Pancreas (tissue), 10 donors: ENCODE measurements at regions not wholly inside any gene's neighbourhood (a gene's known extent, or its start where the extent isn't known, plus 50 kb on each side); places are given as distances from the start of the nearest gene placed in this dataset.

Experiments used
- ATAC-seq, 4 donors: fragments of 200-7000 bp; cut with Tn5 transposase; one replicate each; pipeline versions ENCODE4 v1.8.0 to v1.9.1; 2020; ENCODE audit warnings: mild to moderate bottlenecking in 4 of 4, moderate library complexity in 4 of 4
- DNase-seq, 6 donors: peaks; one replicate each; pipeline ENCODE4 v3.0.0-alpha.2; 2020
- FAIRE-seq: peaks from 2 replicates; lab custom pipeline; 2012; peaks lifted over from hg19 to GRCh38; lab: Jason Lieb, UNC
- H3K27ac ChIP-seq, 4 donors: fragments of 200-600 bp; sonication (generic); 1 replicate in 3 of 4; 2 replicates in 1 of 4; pipeline versions ENCODE4 v1.5.0 to v1.8.0; 2020
- H3K27me3 ChIP-seq, 4 donors: fragments of 200-600 bp; one replicate each; pipeline ENCODE4 v1.8.0; 2021
- H3K36me3 ChIP-seq, 3 donors: fragments of 200-600 bp; sonication (generic) in 1 of 3; one replicate each; pipeline versions ENCODE4 v1.5.0 to v1.8.0; 2020 to 2021
- H3K4me1 ChIP-seq, 3 donors: fragments of 200-600 bp; one replicate each; pipeline ENCODE4 v1.8.0; 2021
- H3K4me3 ChIP-seq, 4 donors: fragments of 200-600 bp; sonication (generic) in 2 of 4; one replicate each; pipeline versions ENCODE4 v1.5.0 to v1.8.0; 2020 to 2021
- H3K9me3 ChIP-seq, 4 donors: fragments of 200-600 bp; one replicate each; pipeline ENCODE4 v1.8.0; 2021
- WGBS, 2 donors: extraction: QIAGEN DNeasy Blood & Tissue Kit; methylation state at CpG; one replicate each; pipeline ENCODE4 v1.1.7; 2013; 5-methylcytosine and 5-hydroxymethylcytosine counted together
- intact Hi-C, 3 donors: fragments of 100-400 bp; cut with DNase I; formaldehyde crosslinking; loops; one replicate each; pipeline versions ENCODE4 v1.11.1 to v1.14.2; 2022
- TF ChIP-seq, protein P1 (sequence below), 4 donors: fragments of 200-600 bp; sonication (generic) in 3 of 4; IDR thresholded peaks; one replicate each; pipeline versions ENCODE4 v1.5.0 to v1.8.0; 2021; ENCODE audit warnings: antibody characterized with exemption in 4 of 4
- donor health status: healthy with polysubstance abuse.
- donor health status: DM: no; HTN: no; CAD: no; lungs with moderate emphysema.
- donor health status: DM: no; HTN: no; CAD: no.
- donor health status: control.
- donor health status: control.
- donor health status: Bipolar disorder and iron deficiency.
- donor health status: DM: yes; HTN: yes; CAD: no.
- donor health status: DM: no; HTN: no; CAD: no.
- donor health status: DM: no; HTN: no; CAD: no.
- donor health status: DM: yes; HTN: yes; CAD: no.

DNA sequence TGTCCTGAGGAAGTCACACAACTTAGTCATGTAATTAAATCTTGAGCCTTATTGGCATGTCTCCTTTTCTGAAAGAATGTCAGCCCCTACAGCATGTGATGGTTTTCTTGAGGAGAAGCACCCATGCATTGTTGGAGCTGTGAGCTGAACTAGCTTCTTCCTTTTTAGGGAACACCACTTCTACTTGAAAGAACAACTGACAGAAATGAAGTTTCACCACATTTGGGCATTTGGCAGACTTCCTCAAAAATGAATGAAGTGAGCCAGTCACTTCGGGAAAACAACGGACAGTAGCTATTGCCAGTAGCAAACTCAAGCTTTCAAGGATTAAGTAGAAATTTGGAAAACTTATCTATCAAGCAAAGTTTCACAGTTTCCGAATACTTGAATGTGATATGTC is 1351.3 kb downstream of the EFNB2 start:
- Histone ChIP-seq H3K9me3 (no peaks in the 10 kb centered on the region), H3K36me3 (no peaks in the 10 kb centered on the region), H3K27me3 (no peaks in the 10 kb centered on the region), H3K4me3 (no peak overlapping the region), H3K27ac (no peak overlapping the region), H3K4me1 (no peaks in the 10 kb centered on the region)
- ATAC-seq, result no peak
- intact Hi-C loops, result no loop called here
- no peak for DNase-seq
- TF ChIP-seq, protein P1, sequence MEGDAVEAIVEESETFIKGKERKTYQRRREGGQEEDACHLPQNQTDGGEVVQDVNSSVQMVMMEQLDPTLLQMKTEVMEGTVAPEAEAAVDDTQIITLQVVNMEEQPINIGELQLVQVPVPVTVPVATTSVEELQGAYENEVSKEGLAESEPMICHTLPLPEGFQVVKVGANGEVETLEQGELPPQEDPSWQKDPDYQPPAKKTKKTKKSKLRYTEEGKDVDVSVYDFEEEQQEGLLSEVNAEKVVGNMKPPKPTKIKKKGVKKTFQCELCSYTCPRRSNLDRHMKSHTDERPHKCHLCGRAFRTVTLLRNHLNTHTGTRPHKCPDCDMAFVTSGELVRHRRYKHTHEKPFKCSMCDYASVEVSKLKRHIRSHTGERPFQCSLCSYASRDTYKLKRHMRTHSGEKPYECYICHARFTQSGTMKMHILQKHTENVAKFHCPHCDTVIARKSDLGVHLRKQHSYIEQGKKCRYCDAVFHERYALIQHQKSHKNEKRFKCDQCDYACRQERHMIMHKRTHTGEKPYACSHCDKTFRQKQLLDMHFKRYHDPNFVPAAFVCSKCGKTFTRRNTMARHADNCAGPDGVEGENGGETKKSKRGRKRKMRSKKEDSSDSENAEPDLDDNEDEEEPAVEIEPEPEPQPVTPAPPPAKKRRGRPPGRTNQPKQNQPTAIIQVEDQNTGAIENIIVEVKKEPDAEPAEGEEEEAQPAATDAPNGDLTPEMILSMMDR (IDR thresholded peaks at IDR 0.05), result no peak
- no peak for FAIRE-seq
- WGBS, 2 donors, result 45 to 59% methylated on average over 3 of the region's 3 CpGs

DNA sequence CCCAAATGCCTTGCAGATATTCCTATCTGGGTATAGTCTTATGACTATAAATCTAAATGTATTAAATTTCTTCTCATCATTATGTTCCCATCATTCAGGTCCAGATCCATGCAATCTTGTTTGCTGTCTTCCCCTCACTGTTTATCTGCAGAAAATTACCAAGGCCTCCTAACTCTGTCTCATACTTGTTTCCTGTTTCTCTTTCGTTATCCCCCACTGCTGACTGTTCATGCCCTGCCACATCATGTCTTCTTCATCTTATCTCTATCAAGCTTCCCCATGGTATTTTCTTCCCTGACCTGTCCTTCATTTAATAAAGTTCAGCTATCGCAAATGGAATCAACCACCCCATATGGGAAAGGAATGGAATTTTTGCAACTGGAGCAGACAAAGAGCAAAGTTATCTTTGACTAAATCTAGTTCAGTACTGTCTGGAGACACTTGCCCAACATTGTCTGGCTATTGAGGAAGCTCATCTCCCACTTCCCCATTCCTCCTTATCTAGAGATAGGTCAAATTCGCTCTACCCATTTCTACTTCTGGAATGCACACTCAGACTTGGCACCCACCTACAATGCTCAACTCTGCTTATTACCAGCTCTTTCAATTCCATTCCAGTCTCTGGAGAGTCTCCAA is 1358.1 kb downstream of the EFNB2 start:
- Histone ChIP-seq H3K4me3 (no peak overlapping the region), H3K4me1 (no peaks in the 10 kb centered on the region), H3K9me3 (no peaks in the 10 kb centered on the region), H3K27ac (no peak overlapping the region), H3K27me3 (no peaks in the 10 kb centered on the region), H3K36me3 (no peaks in the 10 kb centered on the region)
- 69 to 80% methylated on average over 3 of the region's 3 CpGs for WGBS, 2 donors
- DNase-seq, result no peak
- intact Hi-C loops, result no loop called here
- TF ChIP-seq, protein P1 (IDR thresholded peaks at IDR 0.05), result no peak
- ATAC-seq, result peak in 1 of 4 donors; percentile 43
- no peak for FAIRE-seq

DNA sequence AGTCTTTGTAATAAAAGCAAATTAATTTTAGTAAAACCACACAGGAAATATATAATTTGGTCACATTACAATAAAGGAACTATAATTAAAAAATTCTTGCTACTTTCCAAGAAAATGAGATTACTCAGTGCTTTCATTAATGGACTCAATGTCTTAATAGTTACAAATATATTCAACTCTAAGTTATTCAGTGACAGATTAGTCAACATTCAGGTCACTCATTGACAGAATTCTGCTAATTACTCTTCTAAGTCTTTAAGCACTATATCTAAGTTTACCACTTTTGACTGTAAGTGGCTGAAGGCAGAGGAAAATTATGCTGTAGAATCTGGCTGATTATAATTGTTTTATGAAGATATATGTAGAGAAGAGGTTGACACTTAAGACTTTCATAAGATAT is 1365.0 kb downstream of the EFNB2 start:
- intact Hi-C loops, result no loop called here
- TF ChIP-seq, protein P1 (IDR thresholded peaks at IDR 0.05), result no peak
- DNase-seq (no peak), FAIRE-seq (no peak), ATAC-seq (no peak)
- no peaks in the 10 kb centered on the region for H3K9me3 ChIP-seq
- H3K36me3 ChIP-seq, result no peaks in the 10 kb centered on the region
- H3K4me3 ChIP-seq, result no peak overlapping the region
- no peak overlapping the region for H3K27ac ChIP-seq
- H3K4me1 ChIP-seq, result no peaks in the 10 kb centered on the region
- H3K27me3 ChIP-seq, result no peaks in the 10 kb centered on the region

DNA sequence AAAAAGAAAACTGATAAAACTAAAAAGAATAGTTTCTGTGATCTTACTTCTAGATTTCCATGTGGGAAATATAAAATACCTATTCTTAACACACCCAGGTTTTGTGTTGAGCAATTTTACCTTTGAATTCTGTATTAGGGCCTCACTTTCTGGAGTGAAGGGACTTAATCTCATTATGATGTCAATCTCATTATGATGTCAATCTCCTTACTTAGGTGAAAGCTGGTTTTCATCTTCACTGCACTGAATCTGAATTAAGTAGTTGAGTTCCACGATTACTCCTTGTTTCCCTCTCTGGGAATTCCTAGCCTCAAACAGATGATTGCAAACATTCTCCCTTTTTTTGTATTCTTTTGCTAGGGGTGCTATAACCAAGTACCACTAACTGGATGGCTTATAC is 1367.2 kb downstream of the EFNB2 start:
- ATAC-seq, result no peak
- TF ChIP-seq, protein P1 (IDR thresholded peaks at IDR 0.05), result no peak
- no peak overlapping the region for H3K4me3 ChIP-seq
- intact Hi-C loops, result no loop called here
- no peak for DNase-seq
- no peak for FAIRE-seq
- H3K36me3 ChIP-seq, result no peaks in the 10 kb centered on the region
- no peaks in the 10 kb centered on the region for H3K27me3 ChIP-seq
- no peaks in the 10 kb centered on the region for H3K4me1 ChIP-seq
- H3K27ac ChIP-seq, result no peak overlapping the region
- 39 to 52% methylated on average over 1 of the region's 1 CpG for WGBS, 2 donors
- no peaks in the 10 kb centered on the region for H3K9me3 ChIP-seq

DNA sequence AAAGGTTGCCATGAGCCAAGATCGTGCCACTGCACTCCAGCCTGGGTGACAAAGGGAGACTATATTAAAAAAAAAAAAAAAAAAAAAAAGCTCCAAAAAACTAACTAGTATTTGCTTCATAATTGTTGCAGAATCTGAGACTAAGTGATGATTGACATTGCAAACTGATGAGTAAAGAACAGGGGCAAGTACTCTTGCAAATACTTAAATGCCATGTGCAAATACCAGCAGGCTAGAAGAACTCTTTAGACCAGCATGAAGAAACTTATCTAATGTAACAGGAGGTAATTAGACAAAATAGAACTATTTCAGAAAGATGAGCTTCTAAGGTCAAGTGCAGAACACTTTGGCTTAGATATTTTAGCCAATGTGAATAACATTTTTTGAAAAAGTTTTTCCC is 1368.1 kb downstream of the EFNB2 start:
- FAIRE-seq, result no peak
- no peak overlapping the region for H3K4me3 ChIP-seq
- ATAC-seq, result no peak
- H3K36me3 ChIP-seq, result no peaks in the 10 kb centered on the region
- H3K27me3 ChIP-seq, result no peaks in the 10 kb centered on the region
- TF ChIP-seq, protein P1 (IDR thresholded peaks at IDR 0.05), result no peak
- WGBS, 2 donors, result 45 to 83% methylated on average over 1 of the region's 1 CpG
- no peak for DNase-seq
- no peaks in the 10 kb centered on the region for H3K4me1 ChIP-seq
- intact Hi-C loops, result no loop called here
- no peaks in the 10 kb centered on the region for H3K9me3 ChIP-seq
- no peak overlapping the region for H3K27ac ChIP-seq
